ENCODE measurements at regions not wholly inside any gene's neighbourhood (a gene's known extent, or its start where the extent isn't known, plus 50 kb on each side); places are given as distances from the start of the nearest gene placed in this dataset.

GRCh38 chr15:38164061-38164460 is 88.6 kb upstream of the SPRED1 start:
- Histone ChIP-seq H2BK15ac (ENCODE audit: low read length) (no peak overlapping the region), H3K4me3 (ENCODE audit: extremely low read depth in 1 of 4, insufficient read depth in 2 of 4, low read depth in 3 of 4, low read length in 4 of 4) (no peak overlapping the region), H3K27ac (ENCODE audit: low read depth, low read length) (no peak overlapping the region), H3K79me2 (ENCODE audit: control insufficient read depth in 1 of 2, insufficient read depth in 2 of 2, low read length in 2 of 2) (no peaks in the 10 kb centered on the region), H3K9ac (replicated peaks in 1 of 4; ENCODE audit: extremely low read depth in 1 of 4, low read depth in 3 of 4, low read length in 3 of 4) (no peak overlapping the region), H3K9me3 (ENCODE audit: insufficient read depth in 2 of 2, low read depth in 1 of 2, low read length in 1 of 2) (no peaks in the 10 kb centered on the region), H3K23ac (ENCODE audit: insufficient read length) (no peak overlapping the region), H4K20me1 (replicated peaks in 1 of 2; ENCODE audit: control insufficient read depth in 1 of 2, insufficient read depth in 2 of 2, low read length in 2 of 2) (no peaks in the 10 kb centered on the region), H4K91ac (replicated peaks; ENCODE audit: insufficient read length, low read length) (no peak overlapping the region), H2AFZ (ENCODE audit: low read length) (peak overlapping the region; percentile 82), H3K14ac (ENCODE audit: insufficient read length) (no peak overlapping the region), H3K36me3 (ENCODE audit: control insufficient read depth in 2 of 4, insufficient read depth in 4 of 4, low read length in 3 of 4) (no peaks in the 10 kb centered on the region), H3K23me2 (ENCODE audit: low read depth, low read length) (no peaks in the 10 kb centered on the region), H3K18ac (ENCODE audit: extremely low read depth, low read length) (no peak overlapping the region), H3K56ac (replicated peaks; ENCODE audit: insufficient read length, low read depth, low read length) (no peak overlapping the region), H3K27me3 (replicated peaks in 1 of 4; ENCODE audit: control insufficient read depth in 3 of 4, extremely low read depth in 1 of 4, insufficient read depth in 3 of 4, low read length in 3 of 4) (no peaks in the 10 kb centered on the region), H3K4me1 (replicated peaks in 1 of 4; ENCODE audit: control insufficient read depth in 3 of 4, insufficient read depth in 4 of 4, low read length in 3 of 4) (peaks cover 0 to 7% (median 1%) of the 10 kb centered on the region in 4 experiments; a peak in 5 of 7 replicates), H3K4ac (replicated peaks; ENCODE audit: insufficient read length, low read depth, low read length) (no peak overlapping the region), H2BK5ac (ENCODE audit: low read depth, low read length) (no peak overlapping the region), H2BK20ac (ENCODE audit: low read length) (no peak overlapping the region), H3K4me2 (ENCODE audit: insufficient read depth in 1 of 2, low read depth in 2 of 2, low read length in 2 of 2) (no peak overlapping the region), H2AK5ac (ENCODE audit: low read depth, low read length) (no peak overlapping the region), H2BK12ac (ENCODE audit: low read depth, low read length) (no peak overlapping the region), H4K8ac (ENCODE audit: extremely low read depth, insufficient read depth, low read length) (no peak overlapping the region), H2BK120ac (replicated peaks; ENCODE audit: low read depth, low read length) (no peak overlapping the region), H3K79me1 (ENCODE audit: low read depth, low read length) (no peaks in the 10 kb centered on the region), H4K5ac (ENCODE audit: insufficient read length, low read depth, low read length) (no peak overlapping the region)
- ChIA-PET CTCF (ENCODE audit: partially characterized antibody) (interaction anchor here (0.8 to 1.0 kb wide), 2 partner anchors 125 to 183 kb away, joined by 3 read pairs; no protein-coding TSS in a partner anchor), POLR2A (ENCODE audit: partially characterized antibody) (no interaction called here)
- no peak for DNase-seq (ENCODE audit: low read depth in 1 of 2, low spot score in 2 of 2)
- 89% methylated on average over 2 of the region's 2 CpGs; no CpG with 5 or more reads in 1 of the 2 experiments for WGBS, 2 experiments (ENCODE audit: extremely low coverage in 1 of 2, insufficient coverage in 1 of 2, insufficient read length in 1 of 2, insufficient replicate concordance in 2 of 2, low coverage in 1 of 2, low lambda C conversion rate in 2 of 2, missing lambda C conversion rate in 1 of 2)
- FAIRE-seq = no peak
- TF ChIP-seq RBBP5 (IDR thresholded peaks at IDR 0.05; ENCODE audit: borderline replicate concordance, low read depth, low read length) (no peak), SIN3A (conservative IDR thresholded peaks at IDR 0.05 in 1 of 2, IDR thresholded peaks at IDR 0.05 in 1 of 2; ENCODE audit: low read depth in 1 of 2, low read length in 2 of 2) (no peak), BCL11A (IDR thresholded peaks at IDR 0.05; ENCODE audit: low read depth in 2 of 2, low read length in 2 of 2) (no peak), KDM4A (IDR thresholded peaks at IDR 0.05; ENCODE audit: low read depth, low read length, severe bottlenecking) (no peak), SIX5 (IDR thresholded peaks at IDR 0.05; ENCODE audit: low read depth, low read length) (no peak), CREB1 (IDR thresholded peaks at IDR 0.05) (no peak), ZNF274 (IDR thresholded peaks at IDR 0.05; ENCODE audit: borderline replicate concordance, extremely low read depth, low read length) (no peak), SUZ12 (IDR thresholded peaks at IDR 0.05; ENCODE audit: low read length) (no peak), TCF12 (IDR thresholded peaks at IDR 0.05; ENCODE audit: low read depth, low read length) (no peak), TEAD4 (IDR thresholded peaks at IDR 0.05; ENCODE audit: low read depth, low read length) (no peak), TAF1 (IDR thresholded peaks at IDR 0.05; ENCODE audit: low read depth, low read length) (no peak), TBP (IDR thresholded peaks at IDR 0.05; ENCODE audit: low read depth, low read length) (no peak)
- TF ChIP-seq, protein P1, sequence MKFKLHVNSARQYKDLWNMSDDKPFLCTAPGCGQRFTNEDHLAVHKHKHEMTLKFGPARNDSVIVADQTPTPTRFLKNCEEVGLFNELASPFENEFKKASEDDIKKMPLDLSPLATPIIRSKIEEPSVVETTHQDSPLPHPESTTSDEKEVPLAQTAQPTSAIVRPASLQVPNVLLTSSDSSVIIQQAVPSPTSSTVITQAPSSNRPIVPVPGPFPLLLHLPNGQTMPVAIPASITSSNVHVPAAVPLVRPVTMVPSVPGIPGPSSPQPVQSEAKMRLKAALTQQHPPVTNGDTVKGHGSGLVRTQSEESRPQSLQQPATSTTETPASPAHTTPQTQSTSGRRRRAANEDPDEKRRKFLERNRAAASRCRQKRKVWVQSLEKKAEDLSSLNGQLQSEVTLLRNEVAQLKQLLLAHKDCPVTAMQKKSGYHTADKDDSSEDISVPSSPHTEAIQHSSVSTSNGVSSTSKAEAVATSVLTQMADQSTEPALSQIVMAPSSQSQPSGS (IDR thresholded peaks at IDR 0.05; ENCODE audit: low read length) = no peak
